HG03095 (cell line): ENCODE measurements at regions not wholly inside any gene's neighbourhood (a gene's known extent, or its start where the extent isn't known, plus 50 kb on each side); places are given as distances from the start of the nearest gene placed in this dataset.

Experiments used
- ATAC-seq: cut with Tn5 transposase; IDR thresholded peaks from one replicate; pipeline ENCODE4 v1.9.1; 2021; ENCODE audit warnings: moderate library complexity; ENCODE audit not compliant: unreplicated experiment

GRCh38 chr6:143595251-143596036 is 82.3 kb upstream of the PHACTR2 start:
- no peak for ATAC-seq

GRCh38 chr6:143594647-143595046 is 83.1 kb upstream of the PHACTR2 start:
- ATAC-seq, result no peak

- ATAC-seq, result no peak
These were observed 80.8 kb upstream of the FUCA2 start for GRCh38 chr6:143592335-143592734.

GRCh38 chr6:143591441-143591840 is 79.9 kb upstream of the FUCA2 start:
- no peak for ATAC-seq

GRCh38 chr6:143589162-143589561 is 77.6 kb upstream of the FUCA2 start:
- ATAC-seq, result no peak

- ATAC-seq, result no peak
These were observed 75.0 kb upstream of the FUCA2 start for GRCh38 chr6:143586557-143586956.

GRCh38 chr6:143585716-143586115 is 74.2 kb upstream of the FUCA2 start:
- ATAC-seq, result no peak

- ATAC-seq, result no peak
These were observed 73.7 kb upstream of the FUCA2 start for GRCh38 chr6:143585241-143585640.

- ATAC-seq, result no peak
These were observed 72.2 kb upstream of the FUCA2 start for GRCh38 chr6:143583542-143584327.

GRCh38 chr6:143581835-143582480 is 70.4 kb upstream of the FUCA2 start:
- ATAC-seq, result no peak

GRCh38 chr6:143579703-143580102 is 68.2 kb upstream of the FUCA2 start:
- no peak for ATAC-seq

GRCh38 chr6:143578054-143578453 is 66.5 kb upstream of the FUCA2 start:
- ATAC-seq, result no peak

- no peak for ATAC-seq
These were observed 64.4 kb upstream of the FUCA2 start for GRCh38 chr6:143575901-143576426.

GRCh38 chr6:143575440-143575839 is 63.9 kb upstream of the FUCA2 start:
- peak; percentile 93 for ATAC-seq

- no peak for ATAC-seq
These were observed 58.8 kb upstream of the FUCA2 start for GRCh38 chr6:143570147-143570853.

GRCh38 chr6:143569040-143569439 is 57.5 kb upstream of the FUCA2 start:
- ATAC-seq, result no peak

- ATAC-seq, result no peak
These were observed 53.0 kb upstream of the FUCA2 start for GRCh38 chr6:143564484-143565017.

- no peak for ATAC-seq
These were observed 50.6 kb upstream of the FUCA2 start for GRCh38 chr6:143562143-143562542.
